Trophoblast cell (in vitro differentiated cells and primary cell): ENCODE measurements at regions not wholly inside any gene's neighbourhood (a gene's known extent, or its start where the extent isn't known, plus 50 kb on each side); places are given as distances from the start of the nearest gene placed in this dataset.

Experiments used
- DNase-seq, 2 donors: peaks; one replicate each; pipeline ENCODE4 v3.0.0-alpha.2; 2016
- H2AFZ ChIP-seq: 2 replicates; pipeline ENCODE4 v1.6.1; 2013; ENCODE audit warnings: low read length, moderate library complexity, mild to moderate bottlenecking; ENCODE audit not compliant: insufficient read depth, poor library complexity
- H2AK5ac ChIP-seq: 2 replicates; pipeline ENCODE4 v1.6.1; 2013; ENCODE audit warnings: mild to moderate bottlenecking, low read length
- H2BK120ac ChIP-seq: 2 replicates; pipeline ENCODE4 v1.6.1; 2013; ENCODE audit warnings: low read length, mild to moderate bottlenecking, moderate library complexity; ENCODE audit not compliant: insufficient read depth, poor library complexity
- H2BK12ac ChIP-seq: 2 replicates; pipeline ENCODE4 v1.6.1; 2013; ENCODE audit warnings: mild to moderate bottlenecking, low read length, moderate library complexity
- H2BK5ac ChIP-seq: 2 replicates; pipeline ENCODE4 v1.6.1; 2013; ENCODE audit warnings: low read length, low read depth, moderate library complexity, mild to moderate bottlenecking; ENCODE audit not compliant: poor library complexity
- H3K14ac ChIP-seq: 2 replicates; pipeline ENCODE4 v1.6.1; 2013; ENCODE audit warnings: mild to moderate bottlenecking, low read length
- H3K18ac ChIP-seq: 2 replicates; pipeline ENCODE4 v1.6.1; 2013; ENCODE audit warnings: mild to moderate bottlenecking, low read length
- H3K23ac ChIP-seq: 2 replicates; pipeline ENCODE4 v1.6.1; 2013; ENCODE audit warnings: low read length
- H3K27ac ChIP-seq: 2 replicates; pipeline ENCODE4 v1.5.1; 2013; ENCODE audit warnings: low read depth, mild to moderate bottlenecking, inconsistent platforms, low read length, moderate library complexity
- H3K27me3 ChIP-seq: 2 replicates; pipeline ENCODE4 v1.6.1; 2013; ENCODE audit warnings: inconsistent platforms, mild to moderate bottlenecking, low read length, moderate library complexity; ENCODE audit not compliant: insufficient read depth
- H3K36me3 ChIP-seq, 2 experiments: 1 replicate in 1 of 2; 2 replicates in 1 of 2; pipeline ENCODE4 v1.6.1; 2013; ENCODE audit warnings: low read length in 2 of 2, mild to moderate bottlenecking in 2 of 2, moderate library complexity in 1 of 2; ENCODE audit not compliant: insufficient read depth in 2 of 2, control insufficient read depth in 1 of 2
- H3K4ac ChIP-seq: 2 replicates; pipeline ENCODE4 v1.6.1; 2013; ENCODE audit warnings: low read depth, mild to moderate bottlenecking, low read length, moderate library complexity
- H3K4me1 ChIP-seq, 2 experiments: 1 replicate in 1 of 2; 2 replicates in 1 of 2; pipeline ENCODE4 v1.6.1; 2013; ENCODE audit warnings: low read length in 2 of 2, mild to moderate bottlenecking in 2 of 2, moderate library complexity in 1 of 2; ENCODE audit not compliant: insufficient read depth in 2 of 2, control insufficient read depth in 1 of 2
- H3K4me2 ChIP-seq: 2 replicates; pipeline ENCODE4 v1.6.1; 2013; ENCODE audit warnings: inconsistent platforms, mild to moderate bottlenecking, low read length, moderate library complexity
- H3K4me3 ChIP-seq: 2 replicates; pipeline ENCODE4 v1.5.1; 2013; ENCODE audit warnings: mild to moderate bottlenecking, low read depth, low read length, inconsistent platforms
- H3K79me1 ChIP-seq: one replicate; pipeline ENCODE4 v1.6.1; 2013; ENCODE audit warnings: low read length
- H3K79me2 ChIP-seq: 2 replicates; pipeline ENCODE4 v1.6.1; 2013; ENCODE audit warnings: low read length, mild to moderate bottlenecking; ENCODE audit not compliant: control insufficient read depth, insufficient read depth, poor library complexity
- H3K9ac ChIP-seq: 2 replicates; pipeline ENCODE4 v1.6.1; 2013; ENCODE audit warnings: mild to moderate bottlenecking, low read length
- H3K9me3 ChIP-seq: 2 replicates; pipeline ENCODE4 v1.6.1; 2013; ENCODE audit warnings: low read depth, mild to moderate bottlenecking, control low read depth, inconsistent platforms, low read length; ENCODE audit not compliant: insufficient read depth
- H4K12ac ChIP-seq: 2 replicates; pipeline ENCODE4 v1.6.1; 2013; ENCODE audit warnings: low read depth, mild to moderate bottlenecking, low read length, moderate library complexity
- H4K8ac ChIP-seq: 2 replicates; pipeline ENCODE4 v1.6.1; 2013; ENCODE audit warnings: low read depth, mild to moderate bottlenecking, low read length, moderate library complexity
- H4K91ac ChIP-seq: one replicate; pipeline ENCODE4 v1.6.1; 2013; ENCODE audit warnings: low read depth, mild to moderate bottlenecking, low read length, moderate library complexity
- whole genome bisulfite sequencing: extraction: QIAGEN DNeasy Blood & Tissue Kit; methylation state at CpG from one replicate; pipeline ENCODE4 v1.1.7; 2013; ENCODE audit warnings: missing lambda C conversion rate; ENCODE audit not compliant: insufficient read length, insufficient coverage; ENCODE audit errors: extremely low coverage; 5-methylcytosine and 5-hydroxymethylcytosine counted together

- no CpG with 5 or more reads among the region's 2 CpGs for WGBS
- Histone ChIP-seq H2BK12ac (no peak overlapping the region), H3K27me3 (no peaks in the 10 kb centered on the region), H4K12ac (no peak overlapping the region), H2AK5ac (no peak overlapping the region), H2BK120ac (no peak overlapping the region), H3K27ac (no peak overlapping the region), H3K79me1 (no peaks in the 10 kb centered on the region), H3K9me3 (no peaks in the 10 kb centered on the region), H3K79me2 (no peaks in the 10 kb centered on the region), H3K4me3 (no peak overlapping the region), H4K8ac (no peak overlapping the region), H4K91ac (no peak overlapping the region), H2BK5ac (no peak overlapping the region), H3K18ac (no peak overlapping the region), H3K4me1 (no peaks in the 10 kb centered on the region), H2AFZ (no peak overlapping the region), H3K4ac (no peak overlapping the region), H3K4me2 (no peak overlapping the region), H3K9ac (no peak overlapping the region), H3K14ac (no peak overlapping the region), H3K36me3 (no peaks in the 10 kb centered on the region), H3K23ac (no peak overlapping the region)
- DNase-seq: no peak
Observed at GRCh38 chr3:181239441-181239840, 249.9 kb upstream of the DNAJC19 start.

- no CpG with 5 or more reads among the region's 5 CpGs for WGBS
- Histone ChIP-seq H3K79me2 (no peaks in the 10 kb centered on the region), H3K9ac (no peak overlapping the region), H4K91ac (no peak overlapping the region), H3K27me3 (no peaks in the 10 kb centered on the region), H2BK5ac (no peak overlapping the region), H3K9me3 (no peaks in the 10 kb centered on the region), H3K14ac (no peak overlapping the region), H3K36me3 (no peaks in the 10 kb centered on the region), H2AK5ac (no peak overlapping the region), H3K18ac (no peak overlapping the region), H4K12ac (no peak overlapping the region), H2AFZ (no peak overlapping the region), H3K4me1 (no peaks in the 10 kb centered on the region), H2BK120ac (no peak overlapping the region), H3K4me2 (no peak overlapping the region), H3K79me1 (no peaks in the 10 kb centered on the region), H2BK12ac (no peak overlapping the region), H3K4me3 (no peak overlapping the region), H3K4ac (no peak overlapping the region), H3K23ac (no peak overlapping the region), H3K27ac (no peak overlapping the region), H4K8ac (no peak overlapping the region)
- no peak for DNase-seq
Observed at GRCh38 chr3:181230258-181230657, 240.7 kb upstream of the DNAJC19 start.

- H2AFZ ChIP-seq: no peak overlapping the region
- no peaks in the 10 kb centered on the region for H3K79me2 ChIP-seq
- no peak overlapping the region for H3K14ac ChIP-seq
- no peak overlapping the region for H3K9ac ChIP-seq
- no CpG with 5 or more reads among the region's 2 CpGs for WGBS
- H3K4me3 ChIP-seq: no peak overlapping the region
- no peak overlapping the region for H2BK12ac ChIP-seq
- no peak overlapping the region for H3K23ac ChIP-seq
- no peak overlapping the region for H3K4ac ChIP-seq
- H3K27me3 ChIP-seq: no peaks in the 10 kb centered on the region
- H4K91ac ChIP-seq: no peak overlapping the region
- H3K36me3 ChIP-seq: no peaks in the 10 kb centered on the region
- no peak overlapping the region for H3K18ac ChIP-seq
- H2BK5ac ChIP-seq: no peak overlapping the region
- H3K9me3 ChIP-seq: no peaks in the 10 kb centered on the region
- H2AK5ac ChIP-seq: no peak overlapping the region
- peaks cover 0 to 2% of the 10 kb centered on the region in 2 experiments for H3K4me1 ChIP-seq
- no peak overlapping the region for H4K12ac ChIP-seq
- no peaks in the 10 kb centered on the region for H3K79me1 ChIP-seq
- no peak overlapping the region for H3K4me2 ChIP-seq
- no peak overlapping the region for H3K27ac ChIP-seq
- no peak overlapping the region for H2BK120ac ChIP-seq
- no peak overlapping the region for H4K8ac ChIP-seq
- no peak for DNase-seq
Observed at GRCh38 chr3:181213347-181213746, 223.8 kb upstream of the DNAJC19 start.

GRCh38 chr3:181212271-181212670 is 222.7 kb upstream of the DNAJC19 start:
- H3K79me1 ChIP-seq: no peaks in the 10 kb centered on the region
- H4K91ac ChIP-seq: no peak overlapping the region
- H2AK5ac ChIP-seq: no peak overlapping the region
- H3K27ac ChIP-seq: no peak overlapping the region
- no peak overlapping the region for H3K4me2 ChIP-seq
- H3K27me3 ChIP-seq: no peaks in the 10 kb centered on the region
- H3K14ac ChIP-seq: no peak overlapping the region
- H3K23ac ChIP-seq: no peak overlapping the region
- no peak overlapping the region for H3K4me3 ChIP-seq
- H3K4ac ChIP-seq: no peak overlapping the region
- WGBS: no CpG with 5 or more reads among the region's 1 CpG
- no peak overlapping the region for H4K12ac ChIP-seq
- no peak overlapping the region for H2BK5ac ChIP-seq
- H2AFZ ChIP-seq: no peak overlapping the region
- peaks cover 0 to 2% of the 10 kb centered on the region in 2 experiments for H3K4me1 ChIP-seq
- no peak overlapping the region for H3K9ac ChIP-seq
- no peak overlapping the region for H4K8ac ChIP-seq
- DNase-seq: no peak
- H3K79me2 ChIP-seq: no peaks in the 10 kb centered on the region
- H3K18ac ChIP-seq: no peak overlapping the region
- H2BK12ac ChIP-seq: no peak overlapping the region
- H2BK120ac ChIP-seq: no peak overlapping the region
- H3K9me3 ChIP-seq: no peaks in the 10 kb centered on the region
- no peaks in the 10 kb centered on the region for H3K36me3 ChIP-seq
